ENCODE measurements at regions not wholly inside any gene's neighbourhood (a gene's known extent, or its start where the extent isn't known, plus 50 kb on each side); places are given as distances from the start of the nearest gene placed in this dataset.
A peak's percentile ranks its signal among the peaks of the same experiment; 100 is the strongest.
"Not testable (repeated sequence)": the region's sequence is repeated elsewhere in the genome, so short reads cannot be mapped to it uniquely, and the experiment has no call there.

- Histone ChIP-seq H2AFZ (ENCODE audit: low read depth, low read length) (no peak overlapping the region), H3K4me1 (ENCODE audit: insufficient read depth, low read length) (no peaks in the 10 kb centered on the region), H3K4me2 (ENCODE audit: low read length) (no peak overlapping the region), H3K9me3 (ENCODE audit: insufficient read depth, low read depth, low read length) (peaks cover 9% of the 10 kb centered on the region), H3K27me3 (ENCODE audit: insufficient read depth, low read length) (no peaks in the 10 kb centered on the region), H3K79me2 (ENCODE audit: insufficient read depth, low read length) (no peaks in the 10 kb centered on the region), H3K36me3 (ENCODE audit: insufficient read depth, low read length) (no peaks in the 10 kb centered on the region), H4K20me1 (ENCODE audit: insufficient read depth, low read length) (no peaks in the 10 kb centered on the region), H3K9ac (ENCODE audit: low read length) (no peak overlapping the region), H3K27ac (ENCODE audit: low read depth, low read length) (no peak overlapping the region), H3K4me3 (ENCODE audit: insufficient read depth, low read depth, low read length) (no peak overlapping the region)
- DNase-seq (ENCODE audit: low read depth): peak; percentile 36
- Mint-ChIP-seq H3K4me3 (ENCODE audit: unreplicated experiment) (no peak overlapping the region), H3K36me3 (ENCODE audit: low read depth, unreplicated experiment) (no peaks in the 10 kb centered on the region), H3K9me3 (ENCODE audit: unreplicated experiment) (peaks cover 12% of the 10 kb centered on the region), H3K27ac (ENCODE audit: unreplicated experiment) (no peak overlapping the region), H3K27me3 (ENCODE audit: low read depth, unreplicated experiment) (no peaks in the 10 kb centered on the region), H3K4me1 (ENCODE audit: low read depth, unreplicated experiment) (no peaks in the 10 kb centered on the region)
- FAIRE-seq: no peak
- TF ChIP-seq EZH2 (IDR thresholded peaks at IDR 0.05; ENCODE audit: insufficient read depth, low read length) (no peak), CTCF (IDR thresholded peaks at IDR 0.05; ENCODE audit: insufficient read depth, low read depth, low read length) (no peak)
These were observed 135.8 kb upstream of the PLXNC1 start for GRCh38 chr12:94012590-94012989.

- not testable (repeated sequence) for H3K4me1 Mint-ChIP-seq (ENCODE audit: low read depth, unreplicated experiment); FAIRE-seq; H3K4me3 Mint-ChIP-seq (ENCODE audit: unreplicated experiment)
These were observed 131.1 kb upstream of the PLXNC1 start for GRCh38 chr12:94017247-94017646.

GRCh38 chr12:94020335-94020734 lies 128.0 kb upstream of the PLXNC1 start:
- Histone ChIP-seq H3K27me3 (ENCODE audit: insufficient read depth, low read length) (no peaks in the 10 kb centered on the region), H2AFZ (ENCODE audit: low read depth, low read length) (no peak overlapping the region), H3K4me2 (ENCODE audit: low read length) (no peak overlapping the region), H3K27ac (ENCODE audit: low read depth, low read length) (no peak overlapping the region), H3K9ac (ENCODE audit: low read length) (no peak overlapping the region), H3K79me2 (ENCODE audit: insufficient read depth, low read length) (no peaks in the 10 kb centered on the region), H4K20me1 (ENCODE audit: insufficient read depth, low read length) (no peaks in the 10 kb centered on the region), H3K36me3 (ENCODE audit: insufficient read depth, low read length) (no peaks in the 10 kb centered on the region), H3K4me1 (ENCODE audit: insufficient read depth, low read length) (no peaks in the 10 kb centered on the region), H3K4me3 (ENCODE audit: insufficient read depth, low read depth, low read length) (no peak overlapping the region), H3K9me3 (ENCODE audit: insufficient read depth, low read depth, low read length) (peaks cover 12% of the 10 kb centered on the region)
- H3K9me3 Mint-ChIP-seq (ENCODE audit: unreplicated experiment): peaks cover 39% of the 10 kb centered on the region
- no peak overlapping the region for H3K4me3 Mint-ChIP-seq (ENCODE audit: unreplicated experiment)
- FAIRE-seq (no peak), DNase-seq (ENCODE audit: low read depth) (no peak)
- H3K27ac Mint-ChIP-seq (ENCODE audit: unreplicated experiment): no peak overlapping the region
- no peaks in the 10 kb centered on the region for H3K27me3 Mint-ChIP-seq (ENCODE audit: low read depth, unreplicated experiment)
- no peaks in the 10 kb centered on the region for H3K4me1 Mint-ChIP-seq (ENCODE audit: low read depth, unreplicated experiment)
- TF ChIP-seq CTCF (IDR thresholded peaks at IDR 0.05; ENCODE audit: insufficient read depth, low read depth, low read length) (no peak), EZH2 (IDR thresholded peaks at IDR 0.05; ENCODE audit: insufficient read depth, low read length) (no peak)
- no peaks in the 10 kb centered on the region for H3K36me3 Mint-ChIP-seq (ENCODE audit: low read depth, unreplicated experiment)

More at GRCh38 chr12:94017247-94017646, 131.1 kb upstream of the PLXNC1 start:
- not testable (repeated sequence) for H3K36me3 ChIP-seq (ENCODE audit: insufficient read depth, low read length); H3K27ac ChIP-seq (ENCODE audit: low read depth, low read length); H3K4me2 ChIP-seq (ENCODE audit: low read length); H3K4me3 ChIP-seq (ENCODE audit: insufficient read depth, low read depth, low read length); H3K36me3 Mint-ChIP-seq (ENCODE audit: low read depth, unreplicated experiment); H3K4me1 ChIP-seq (ENCODE audit: insufficient read depth, low read length); H3K27me3 Mint-ChIP-seq (ENCODE audit: low read depth, unreplicated experiment); H2AFZ ChIP-seq (ENCODE audit: low read depth, low read length); H3K9ac ChIP-seq (ENCODE audit: low read length); H3K79me2 ChIP-seq (ENCODE audit: insufficient read depth, low read length); H3K27ac Mint-ChIP-seq (ENCODE audit: unreplicated experiment); DNase-seq (ENCODE audit: low read depth); H3K27me3 ChIP-seq (ENCODE audit: insufficient read depth, low read length); H4K20me1 ChIP-seq (ENCODE audit: insufficient read depth, low read length)
- peaks cover 32% of the 10 kb centered on the region for H3K9me3 Mint-ChIP-seq (ENCODE audit: unreplicated experiment)
- peaks cover 12% of the 10 kb centered on the region for H3K9me3 ChIP-seq (ENCODE audit: insufficient read depth, low read depth, low read length)
